ENCODE measurements at regions not wholly inside any gene's neighbourhood (a gene's known extent, or its start where the extent isn't known, plus 50 kb on each side); places are given as distances from the start of the nearest gene placed in this dataset.

DNA sequence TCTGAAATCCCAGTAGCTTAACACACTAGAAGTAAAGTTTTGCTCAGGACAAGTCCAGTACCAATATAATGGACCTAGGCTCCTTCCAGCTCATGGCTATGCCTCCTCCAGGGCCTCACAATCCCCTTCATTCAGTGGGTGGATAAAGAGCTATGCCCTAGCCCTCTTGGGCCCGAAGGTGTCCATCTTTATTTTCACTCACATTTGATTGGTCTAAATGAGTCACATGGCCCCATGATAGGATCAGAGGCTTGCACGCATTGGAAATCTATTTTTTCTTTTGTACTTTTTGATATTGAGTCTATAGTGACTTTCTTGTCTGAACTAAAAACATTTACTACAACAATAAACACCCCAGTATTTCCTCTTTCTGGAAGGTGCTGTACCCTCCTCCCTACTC lies 202.6 kb upstream of the CTBP2 start:
- Mint-ChIP-seq H3K4me1 (no peaks in the 10 kb centered on the region), H3K27ac (no peak overlapping the region), H3K9me3 (ENCODE audit: insufficient read depth) (peaks cover 12% of the 10 kb centered on the region), H3K4me3 (no peak overlapping the region), H3K27me3 (peaks cover 7% of the 10 kb centered on the region)
- intact Hi-C loops (cut with micrococcal nuclease) = no loop called here
- Histone ChIP-seq H3K4me2 (replicated peaks; ENCODE audit: low read depth, low read length, poor library complexity, severe bottlenecking) (no peak overlapping the region), H3K4me3 (ENCODE audit: control extremely low read depth in 1 of 5, extremely low read depth in 1 of 5, insufficient read depth in 1 of 5, low read depth in 2 of 5, low read length in 4 of 5) (no peak overlapping the region), H3K9ac (ENCODE audit: low read length) (no peak overlapping the region), H4K20me1 (ENCODE audit: control insufficient read depth, insufficient read depth, low read length, poor library complexity, severe bottlenecking) (no peaks in the 10 kb centered on the region), H3K79me2 (ENCODE audit: control insufficient read depth, insufficient read depth, low read length) (no peaks in the 10 kb centered on the region), H3K27me3 (replicated peaks in 1 of 4; ENCODE audit: control extremely low read depth in 1 of 4, control insufficient read depth in 3 of 4, insufficient read depth in 4 of 4, low read length in 3 of 4) (no peaks in the 10 kb centered on the region), H3K27ac (ENCODE audit: low read length in 2 of 2) (no peak overlapping the region), H3K4me1 (ENCODE audit: control insufficient read depth in 2 of 2, insufficient read depth in 2 of 2, low read length in 2 of 2) (no peaks in the 10 kb centered on the region), H2AFZ (ENCODE audit: insufficient read depth, low read depth, low read length, poor library complexity, severe bottlenecking) (no peak overlapping the region), H3K9me3 (ENCODE audit: control extremely low read depth in 1 of 3, control insufficient read depth in 2 of 3, insufficient read depth in 1 of 3, low read length in 2 of 3) (peaks cover 0 to 6% (median 1%) of the 10 kb centered on the region in 3 donors), H3K36me3 (replicated peaks in 1 of 2; ENCODE audit: control extremely low read depth in 1 of 2, control insufficient read depth in 1 of 2, extremely low read depth in 1 of 2, insufficient read depth in 2 of 2, low read length in 1 of 2) (no peaks in the 10 kb centered on the region)
- DNase-seq (no peak), ATAC-seq (ENCODE audit: low read depth) (no peak)
- CTCF ChIA-PET = interaction anchor here (0.8 kb wide), 1 partner anchor 18 kb away, joined by 3 read pairs; no protein-coding TSS in a partner anchor
- no peak for TF ChIP-seq CTCF (IDR thresholded peaks at IDR 0.05)
- no peak for TF ChIP-seq EZH2 (IDR thresholded peaks at IDR 0.05; ENCODE audit: borderline replicate concordance, insufficient read depth, low read depth, low read length, poor library complexity, severe bottlenecking)
- POLR2A ChIA-PET = no interaction called here
- WGBS (ENCODE audit: insufficient coverage) = no CpG with 5 or more reads among the region's 2 CpGs

DNA sequence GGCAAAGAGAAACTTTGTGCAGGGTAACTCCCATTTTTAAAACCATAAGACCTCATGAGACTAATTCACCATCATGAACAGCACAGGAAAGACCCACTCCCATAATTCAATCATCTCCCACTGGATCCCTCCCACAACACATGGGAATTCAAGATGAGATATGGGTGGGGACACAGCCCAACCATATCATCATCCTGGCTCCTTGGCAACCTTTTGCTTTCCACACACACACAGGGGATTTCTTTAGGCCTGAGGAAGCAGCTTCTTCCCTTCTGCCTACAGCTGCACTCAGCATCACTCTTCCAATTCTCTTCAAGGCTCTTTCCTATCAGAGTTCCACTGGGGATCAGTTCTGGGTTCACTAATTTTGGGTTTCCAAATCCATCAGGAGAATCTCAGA lies 199.0 kb upstream of the CTBP2 start:
- H3K4me3 ChIP-seq (ENCODE audit: control extremely low read depth in 1 of 5, extremely low read depth in 1 of 5, insufficient read depth in 1 of 5, low read depth in 2 of 5, low read length in 4 of 5) = no peak overlapping the region
- peaks cover 0 to 15% (median 0%) of the 10 kb centered on the region in 3 donors for H3K9me3 ChIP-seq (ENCODE audit: control extremely low read depth in 1 of 3, control insufficient read depth in 2 of 3, insufficient read depth in 1 of 3, low read length in 2 of 3)
- H3K4me1 Mint-ChIP-seq = no peaks in the 10 kb centered on the region
- DNase-seq (no peak), ATAC-seq (ENCODE audit: low read depth) (no peak)
- H3K27me3 ChIP-seq (replicated peaks in 1 of 4; ENCODE audit: control extremely low read depth in 1 of 4, control insufficient read depth in 3 of 4, insufficient read depth in 4 of 4, low read length in 3 of 4) = no peaks in the 10 kb centered on the region
- no peak overlapping the region for H2AFZ ChIP-seq (ENCODE audit: insufficient read depth, low read depth, low read length, poor library complexity, severe bottlenecking)
- no peak overlapping the region for H3K27ac ChIP-seq (ENCODE audit: low read length in 2 of 2)
- H3K79me2 ChIP-seq (ENCODE audit: control insufficient read depth, insufficient read depth, low read length) = no peaks in the 10 kb centered on the region
- no peak overlapping the region for H3K27ac Mint-ChIP-seq
- H4K20me1 ChIP-seq (ENCODE audit: control insufficient read depth, insufficient read depth, low read length, poor library complexity, severe bottlenecking) = no peaks in the 10 kb centered on the region
- H3K9ac ChIP-seq (ENCODE audit: low read length) = no peak overlapping the region
- no peaks in the 10 kb centered on the region for H3K4me1 ChIP-seq (ENCODE audit: control insufficient read depth in 2 of 2, insufficient read depth in 2 of 2, low read length in 2 of 2)
- TF ChIP-seq EZH2 (IDR thresholded peaks at IDR 0.05; ENCODE audit: borderline replicate concordance, insufficient read depth, low read depth, low read length, poor library complexity, severe bottlenecking) = no peak
- no peak for TF ChIP-seq CTCF (IDR thresholded peaks at IDR 0.05)
- H3K9me3 Mint-ChIP-seq (ENCODE audit: insufficient read depth) = peaks cover 3% of the 10 kb centered on the region
- H3K4me2 ChIP-seq (replicated peaks; ENCODE audit: low read depth, low read length, poor library complexity, severe bottlenecking) = no peak overlapping the region
- intact Hi-C loops (cut with micrococcal nuclease) = no loop called here
- peaks cover 6% of the 10 kb centered on the region for H3K27me3 Mint-ChIP-seq
- ChIA-PET CTCF (no interaction called here), POLR2A (no interaction called here)
- H3K36me3 ChIP-seq (replicated peaks in 1 of 2; ENCODE audit: control extremely low read depth in 1 of 2, control insufficient read depth in 1 of 2, extremely low read depth in 1 of 2, insufficient read depth in 2 of 2, low read length in 1 of 2) = no peaks in the 10 kb centered on the region
- no peak overlapping the region for H3K4me3 Mint-ChIP-seq

Measured in B cell (primary cell).